ENCODE measurements at regions not wholly inside any gene's neighbourhood (a gene's known extent, or its start where the extent isn't known, plus 50 kb on each side); places are given as distances from the start of the nearest gene placed in this dataset.

DNA sequence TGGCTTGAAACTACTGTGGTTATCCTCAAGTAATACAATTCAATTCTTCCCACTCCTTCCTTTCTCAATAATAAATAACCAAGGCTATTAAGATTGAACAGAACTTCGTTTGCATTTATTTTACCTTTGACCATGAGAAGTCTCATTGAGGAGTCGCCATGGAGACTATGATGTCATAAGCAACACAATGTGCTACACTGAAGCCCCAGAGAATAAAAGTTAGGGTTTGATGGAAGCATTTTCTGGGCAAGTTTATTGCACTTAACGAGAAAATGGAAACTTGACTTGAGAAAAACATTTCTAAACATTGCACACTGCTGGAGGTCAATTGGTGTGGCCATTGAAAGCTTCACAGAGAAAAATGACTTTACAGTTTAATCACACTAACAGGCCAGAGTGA, 121.5 kb downstream of the FAM76B start:
- peak in 1 of 2 donors; percentile 26 for DNase-seq (ENCODE audit: low read depth in 2 of 2)
- Histone ChIP-seq H3K9me3 (ENCODE audit: control insufficient read depth, insufficient read depth, low read depth, low read length) (no peaks in the 10 kb centered on the region), H3K27ac (ENCODE audit: insufficient read depth, low read length) (no peak overlapping the region), H3K27me3 (ENCODE audit: control insufficient read depth, insufficient read depth, low read length) (no peaks in the 10 kb centered on the region), H3K4me1 (ENCODE audit: control insufficient read depth, extremely low read depth, insufficient read depth, low read length) (no peaks in the 10 kb centered on the region), H3K36me3 (ENCODE audit: control insufficient read depth, insufficient read depth, low read length) (no peaks in the 10 kb centered on the region), H2AFZ (ENCODE audit: low read length) (no peak overlapping the region), H3K79me2 (ENCODE audit: control insufficient read depth, insufficient read depth, low read length) (no peaks in the 10 kb centered on the region), H4K20me1 (ENCODE audit: control insufficient read depth, extremely low read depth, insufficient read depth, low read length) (no peaks in the 10 kb centered on the region), H3K4me3 (replicated peaks in 1 of 4; ENCODE audit: control extremely low read depth in 1 of 4, insufficient read depth in 1 of 4, low read depth in 3 of 4, low read length in 4 of 4) (no peak overlapping the region), H3K9ac (ENCODE audit: insufficient read depth, low read length) (no peak overlapping the region), H3K4me2 (ENCODE audit: extremely low read depth, insufficient read depth, low read length) (no peak overlapping the region)
- no peak for TF ChIP-seq EZH2 (IDR thresholded peaks at IDR 0.05; ENCODE audit: low read length, missing control alignments)
- TF ChIP-seq, protein P1, sequence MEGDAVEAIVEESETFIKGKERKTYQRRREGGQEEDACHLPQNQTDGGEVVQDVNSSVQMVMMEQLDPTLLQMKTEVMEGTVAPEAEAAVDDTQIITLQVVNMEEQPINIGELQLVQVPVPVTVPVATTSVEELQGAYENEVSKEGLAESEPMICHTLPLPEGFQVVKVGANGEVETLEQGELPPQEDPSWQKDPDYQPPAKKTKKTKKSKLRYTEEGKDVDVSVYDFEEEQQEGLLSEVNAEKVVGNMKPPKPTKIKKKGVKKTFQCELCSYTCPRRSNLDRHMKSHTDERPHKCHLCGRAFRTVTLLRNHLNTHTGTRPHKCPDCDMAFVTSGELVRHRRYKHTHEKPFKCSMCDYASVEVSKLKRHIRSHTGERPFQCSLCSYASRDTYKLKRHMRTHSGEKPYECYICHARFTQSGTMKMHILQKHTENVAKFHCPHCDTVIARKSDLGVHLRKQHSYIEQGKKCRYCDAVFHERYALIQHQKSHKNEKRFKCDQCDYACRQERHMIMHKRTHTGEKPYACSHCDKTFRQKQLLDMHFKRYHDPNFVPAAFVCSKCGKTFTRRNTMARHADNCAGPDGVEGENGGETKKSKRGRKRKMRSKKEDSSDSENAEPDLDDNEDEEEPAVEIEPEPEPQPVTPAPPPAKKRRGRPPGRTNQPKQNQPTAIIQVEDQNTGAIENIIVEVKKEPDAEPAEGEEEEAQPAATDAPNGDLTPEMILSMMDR (conservative IDR thresholded peaks at IDR 0.05 in 1 of 2, IDR thresholded peaks at IDR 0.05 in 1 of 2; ENCODE audit: low read depth in 1 of 2, low read length in 2 of 2) = no peak

DNA sequence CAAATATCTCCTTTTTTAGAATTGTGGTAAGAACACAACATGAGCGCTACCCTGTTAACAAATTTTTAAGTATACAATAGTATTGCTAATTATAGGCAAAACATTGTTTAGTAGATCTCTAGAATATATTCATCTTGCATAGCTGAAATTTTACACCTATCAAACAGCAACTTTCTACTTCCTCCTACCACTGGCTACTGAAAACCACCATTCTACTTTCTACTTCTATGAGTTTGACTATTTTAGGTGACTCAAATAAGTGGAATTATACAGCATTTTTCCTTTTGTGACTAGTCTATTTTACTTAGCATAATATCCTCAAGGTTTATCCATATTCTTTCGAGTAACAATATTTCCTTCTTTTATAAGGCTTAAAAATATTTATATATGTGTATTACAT, 128.4 kb downstream of the FAM76B start:
- Histone ChIP-seq H4K20me1 (ENCODE audit: control insufficient read depth, extremely low read depth, insufficient read depth, low read length) (no peaks in the 10 kb centered on the region), H3K27ac (ENCODE audit: insufficient read depth, low read length) (no peak overlapping the region), H3K79me2 (ENCODE audit: control insufficient read depth, insufficient read depth, low read length) (no peaks in the 10 kb centered on the region), H3K4me1 (ENCODE audit: control insufficient read depth, extremely low read depth, insufficient read depth, low read length) (no peaks in the 10 kb centered on the region), H3K9ac (ENCODE audit: insufficient read depth, low read length) (no peak overlapping the region), H2AFZ (ENCODE audit: low read length) (no peak overlapping the region), H3K4me3 (replicated peaks in 1 of 4; ENCODE audit: control extremely low read depth in 1 of 4, insufficient read depth in 1 of 4, low read depth in 3 of 4, low read length in 4 of 4) (no peak overlapping the region), H3K4me2 (ENCODE audit: extremely low read depth, insufficient read depth, low read length) (no peak overlapping the region), H3K9me3 (ENCODE audit: control insufficient read depth, insufficient read depth, low read depth, low read length) (no peaks in the 10 kb centered on the region), H3K36me3 (ENCODE audit: control insufficient read depth, insufficient read depth, low read length) (no peaks in the 10 kb centered on the region), H3K27me3 (ENCODE audit: control insufficient read depth, insufficient read depth, low read length) (no peaks in the 10 kb centered on the region)
- peak in 1 of 2 donors; percentile 37 for DNase-seq (ENCODE audit: low read depth in 2 of 2)
- TF ChIP-seq EZH2 (IDR thresholded peaks at IDR 0.05; ENCODE audit: low read length, missing control alignments) = no peak
- TF ChIP-seq, protein P1 (conservative IDR thresholded peaks at IDR 0.05 in 1 of 2, IDR thresholded peaks at IDR 0.05 in 1 of 2; ENCODE audit: low read depth in 1 of 2, low read length in 2 of 2) = no peak

- peak in 1 of 2 donors; percentile 6 for DNase-seq (ENCODE audit: low read depth in 2 of 2)
- H3K27me3 ChIP-seq (ENCODE audit: control insufficient read depth, insufficient read depth, low read length) = no peaks in the 10 kb centered on the region
- no peak overlapping the region for H3K4me3 ChIP-seq (replicated peaks in 1 of 4; ENCODE audit: control extremely low read depth in 1 of 4, insufficient read depth in 1 of 4, low read depth in 3 of 4, low read length in 4 of 4)
- no peak overlapping the region for H3K4me2 ChIP-seq (ENCODE audit: extremely low read depth, insufficient read depth, low read length)
- no peaks in the 10 kb centered on the region for H3K9me3 ChIP-seq (ENCODE audit: control insufficient read depth, insufficient read depth, low read depth, low read length)
- H4K20me1 ChIP-seq (ENCODE audit: control insufficient read depth, extremely low read depth, insufficient read depth, low read length) = no peaks in the 10 kb centered on the region
- no peak overlapping the region for H3K27ac ChIP-seq (ENCODE audit: insufficient read depth, low read length)
- H3K4me1 ChIP-seq (ENCODE audit: control insufficient read depth, extremely low read depth, insufficient read depth, low read length) = no peaks in the 10 kb centered on the region
- TF ChIP-seq, protein P1 (conservative IDR thresholded peaks at IDR 0.05 in 1 of 2, IDR thresholded peaks at IDR 0.05 in 1 of 2; ENCODE audit: low read depth in 1 of 2, low read length in 2 of 2) = no peak
- TF ChIP-seq EZH2 (IDR thresholded peaks at IDR 0.05; ENCODE audit: low read length, missing control alignments) = no peak
- no peak overlapping the region for H2AFZ ChIP-seq (ENCODE audit: low read length)
- no peak overlapping the region for H3K9ac ChIP-seq (ENCODE audit: insufficient read depth, low read length)
- H3K36me3 ChIP-seq (ENCODE audit: control insufficient read depth, insufficient read depth, low read length) = no peaks in the 10 kb centered on the region
- H3K79me2 ChIP-seq (ENCODE audit: control insufficient read depth, insufficient read depth, low read length) = no peaks in the 10 kb centered on the region
These were observed 129.5 kb downstream of the FAM76B start for GRCh38 chr11:95660038-95660437.
